Mammary epithelial cell (primary cell): ENCODE measurements at regions not wholly inside any gene's neighbourhood (a gene's known extent, or its start where the extent isn't known, plus 50 kb on each side); places are given as distances from the start of the nearest gene placed in this dataset.

Source experiments
- CTCF ChIP-seq, 2 donors: IDR thresholded peaks in 1 of 2; conservative IDR thresholded peaks in 1 of 2; 2 replicates each; pipeline ENCODE4 v1.5.1; 2011 to 2012; ENCODE audit warnings: inconsistent platforms in 2 of 2, low read length in 2 of 2, mild to moderate bottlenecking in 2 of 2, control low read depth in 1 of 2, low read depth in 1 of 2; ENCODE audit not compliant: insufficient read depth in 1 of 2; ENCODE audit errors: extremely low read depth in 1 of 2
- EZH2 ChIP-seq: IDR thresholded peaks from 2 replicates; pipeline ENCODE4 v1.6.1; 2012; ENCODE audit warnings: low read length, inconsistent platforms, borderline replicate concordance

DNA sequence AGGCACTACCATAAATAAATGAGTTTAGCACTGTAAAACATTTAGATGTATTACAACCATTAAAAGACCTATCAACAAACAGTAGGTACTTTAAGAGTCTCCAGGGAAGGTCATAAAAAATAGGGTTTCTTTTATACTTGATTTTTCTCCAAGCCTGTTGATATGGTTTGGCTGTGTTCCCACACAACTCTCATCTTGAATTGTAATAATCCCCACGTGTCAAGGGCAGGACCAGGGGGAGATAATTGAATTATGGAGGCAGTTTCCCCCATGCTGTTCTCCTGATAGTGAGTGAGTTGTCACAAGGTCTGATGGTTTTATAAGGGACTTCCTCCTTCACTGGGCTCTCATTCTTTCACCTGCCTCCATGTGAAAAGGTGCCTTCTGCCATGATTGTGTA, 468.9 kb upstream of the UBE2E2 start:
- no peak for TF ChIP-seq CTCF (conservative IDR thresholded peaks at IDR 0.05 in 1 of 2, IDR thresholded peaks at IDR 0.05 in 1 of 2; ENCODE audit: extremely low read depth in 1 of 2, insufficient read depth in 1 of 2, low read depth in 1 of 2, low read length in 2 of 2)
- TF ChIP-seq EZH2, result no peak
